NT2/D1 (cell line): ENCODE measurements at regions not wholly inside any gene's neighbourhood (a gene's known extent, or its start where the extent isn't known, plus 50 kb on each side); places are given as distances from the start of the nearest gene placed in this dataset.

Experiments used
- DNase-seq: peaks from one replicate; pipeline ENCODE4 v3.0.0-alpha.2; 2011; ENCODE audit warnings: low read depth, low spot score
- H3K27me3 ChIP-seq: 2 replicates; pipeline ENCODE4 v1.6.0; 2011; ENCODE audit warnings: mild to moderate bottlenecking; ENCODE audit not compliant: insufficient read length, insufficient read depth
- H3K36me3 ChIP-seq: 2 replicates; pipeline ENCODE4 v1.6.1; 2011; ENCODE audit warnings: mild to moderate bottlenecking, low read length, mixed read lengths; ENCODE audit not compliant: insufficient read depth, insufficient read length
- H3K4me1 ChIP-seq: 2 replicates; pipeline ENCODE4 v1.5.1; 2011; ENCODE audit not compliant: insufficient read depth, insufficient read length
- H3K4me3 ChIP-seq: 2 replicates; pipeline ENCODE4 v1.5.1; 2011; ENCODE audit warnings: low read depth; ENCODE audit not compliant: insufficient read length
- H3K9ac ChIP-seq: 2 replicates; pipeline ENCODE4 v1.6.0; 2011; ENCODE audit warnings: low read depth; ENCODE audit not compliant: insufficient read length
- H3K9me3 ChIP-seq: 2 replicates; pipeline ENCODE4 v1.5.1; 2011; ENCODE audit warnings: mild to moderate bottlenecking, low read length; ENCODE audit not compliant: insufficient read depth
- SUZ12 ChIP-seq: IDR thresholded peaks from 2 replicates; pipeline ENCODE4 v1.6.1; 2011; ENCODE audit not compliant: insufficient read length, insufficient read depth; ENCODE audit errors: extremely low read depth
- YY1 ChIP-seq: IDR thresholded peaks from 2 replicates; pipeline ENCODE4 v1.6.1; 2011; ENCODE audit not compliant: insufficient read length, insufficient read depth
- ZNF274 ChIP-seq: IDR thresholded peaks from 2 replicates; pipeline ENCODE4 v1.6.1; 2011; ENCODE audit warnings: mild to moderate bottlenecking, low read depth, low read length

DNA sequence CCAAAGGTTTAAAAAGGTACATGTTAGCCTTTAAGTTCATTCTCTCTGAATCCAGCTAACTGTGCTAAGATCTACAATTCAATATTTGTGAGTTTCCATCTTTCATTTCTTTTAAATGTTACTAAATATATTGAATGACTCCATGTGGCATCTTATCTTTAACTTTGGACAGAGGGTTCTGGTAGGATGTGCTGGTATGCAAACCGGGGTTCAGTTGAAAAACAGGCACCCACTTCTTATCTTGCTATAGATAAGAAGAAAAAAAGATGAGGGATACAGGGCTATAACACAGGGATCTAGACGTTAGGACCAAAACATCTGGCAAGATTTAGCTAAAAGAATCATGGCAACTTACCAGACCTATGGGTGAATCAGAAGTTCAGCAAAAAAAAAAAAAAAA is 538.3 kb downstream of the EDEM1 start:
- H3K9ac ChIP-seq, result no peak overlapping the region
- no peaks in the 10 kb centered on the region for H3K9me3 ChIP-seq
- no peaks in the 10 kb centered on the region for H3K27me3 ChIP-seq
- H3K4me3 ChIP-seq, result no peak overlapping the region
- TF ChIP-seq YY1 (no peak), SUZ12 (no peak), ZNF274 (no peak)
- H3K36me3 ChIP-seq, result no peaks in the 10 kb centered on the region
- H3K4me1 ChIP-seq, result no peaks in the 10 kb centered on the region
- DNase-seq, result no peak

DNA sequence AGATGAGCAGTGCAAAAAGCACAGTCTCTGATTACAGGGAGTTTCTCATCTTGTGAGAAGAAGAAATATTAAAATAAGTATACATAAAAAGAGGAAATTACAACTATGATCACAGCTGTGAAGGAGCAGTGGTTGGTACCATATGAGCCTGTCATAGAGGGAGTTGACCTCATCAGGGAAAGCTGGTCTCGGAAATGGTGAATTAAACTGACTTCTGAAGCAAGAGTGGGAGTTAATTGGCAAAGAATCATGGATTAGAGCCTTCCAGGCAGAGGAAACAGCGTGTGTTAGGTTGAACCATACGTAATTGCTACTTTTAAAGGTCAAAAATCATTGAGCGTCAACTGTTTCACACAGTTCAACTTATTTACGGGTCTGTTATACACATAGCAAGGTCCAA is 539.1 kb downstream of the EDEM1 start:
- Histone ChIP-seq H3K36me3 (no peaks in the 10 kb centered on the region), H3K4me3 (no peak overlapping the region), H3K4me1 (no peaks in the 10 kb centered on the region), H3K9ac (no peak overlapping the region), H3K9me3 (no peaks in the 10 kb centered on the region), H3K27me3 (no peaks in the 10 kb centered on the region)
- TF ChIP-seq SUZ12 (no peak), YY1 (no peak), ZNF274 (no peak)
- no peak for DNase-seq

DNA sequence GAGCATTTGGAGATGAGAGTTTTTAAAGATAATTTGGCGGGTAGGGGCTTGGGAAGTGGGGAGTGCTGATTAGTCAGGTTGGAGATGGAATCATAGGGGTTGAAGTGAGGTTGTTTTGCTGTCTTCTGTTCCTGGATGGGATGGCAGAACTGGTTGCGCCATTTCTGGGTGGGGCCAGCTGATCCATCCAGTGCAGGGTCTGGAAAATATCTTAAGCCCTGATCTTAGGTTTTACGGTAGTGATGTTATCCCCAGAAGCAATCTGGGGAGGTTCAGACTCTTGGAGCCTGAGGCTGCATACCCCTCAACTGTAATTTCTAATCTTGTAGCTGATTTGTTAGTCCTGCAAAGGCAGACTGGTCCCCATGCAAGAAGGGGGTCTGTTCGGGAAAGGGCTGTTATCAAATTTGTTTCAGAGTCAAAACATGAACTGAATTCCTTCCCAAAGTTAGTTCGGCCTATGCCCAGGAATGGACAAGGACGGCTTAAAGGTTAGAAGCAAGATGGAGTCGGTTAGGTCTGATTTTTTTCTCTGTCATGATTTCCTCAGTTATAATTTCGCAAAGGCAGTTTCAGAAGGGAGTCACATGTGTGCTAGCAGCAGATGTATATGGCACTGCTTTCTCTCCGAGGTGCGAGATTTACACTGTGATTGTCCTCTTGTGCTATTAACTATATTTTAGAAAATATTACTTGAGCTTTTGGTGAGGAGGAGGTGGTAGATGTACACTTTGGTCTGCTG is 540.4 kb downstream of the EDEM1 start:
- Histone ChIP-seq H3K36me3 (no peaks in the 10 kb centered on the region), H3K9ac (no peak overlapping the region), H3K27me3 (no peaks in the 10 kb centered on the region), H3K4me1 (no peaks in the 10 kb centered on the region), H3K9me3 (no peaks in the 10 kb centered on the region), H3K4me3 (no peak overlapping the region)
- no peak for TF ChIP-seq ZNF274
- TF ChIP-seq YY1, result no peak
- no peak for TF ChIP-seq SUZ12
- no peak for DNase-seq

DNA sequence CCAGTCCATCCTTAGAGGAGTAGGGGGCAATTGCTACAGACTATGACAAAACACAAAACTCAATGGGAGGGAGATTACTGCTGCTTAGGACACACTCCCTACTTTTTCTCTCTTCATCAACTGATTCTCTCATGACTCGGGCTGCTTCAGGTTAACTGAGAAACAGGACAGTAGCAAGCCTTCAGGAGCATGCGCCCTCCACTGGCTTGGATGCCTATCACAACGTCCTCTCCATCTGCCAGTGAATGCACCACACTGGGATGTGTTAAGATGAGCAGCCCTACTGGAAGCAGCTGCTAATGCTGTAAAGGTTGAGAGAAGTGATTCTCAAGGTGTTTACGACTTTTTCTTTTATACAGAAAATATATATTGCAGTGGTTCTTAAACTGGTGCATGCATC is 542.3 kb downstream of the EDEM1 start:
- Histone ChIP-seq H3K27me3 (no peaks in the 10 kb centered on the region), H3K4me3 (no peak overlapping the region), H3K4me1 (no peaks in the 10 kb centered on the region), H3K36me3 (no peaks in the 10 kb centered on the region), H3K9ac (no peak overlapping the region), H3K9me3 (no peaks in the 10 kb centered on the region)
- no peak for DNase-seq
- TF ChIP-seq YY1 (no peak), ZNF274 (no peak), SUZ12 (no peak)

DNA sequence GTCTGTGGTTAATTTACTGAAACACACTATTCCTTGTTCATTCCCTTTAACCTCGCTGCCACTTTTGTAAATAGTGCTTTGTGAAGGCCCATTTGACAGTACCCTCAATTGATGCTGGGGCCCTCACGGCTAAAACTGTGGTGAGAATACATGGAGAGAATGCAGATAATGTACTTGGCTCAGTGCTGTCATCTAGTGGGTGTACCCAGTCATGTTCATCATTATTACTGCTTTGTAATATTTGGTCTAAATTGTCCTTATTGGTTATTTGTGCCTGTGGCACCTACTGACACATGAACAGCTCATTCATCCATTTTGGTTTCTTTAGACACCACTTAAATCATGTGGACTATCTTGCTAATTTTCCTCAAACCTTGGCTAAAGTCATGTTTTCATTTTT is 543.6 kb downstream of the EDEM1 start:
- no peaks in the 10 kb centered on the region for H3K27me3 ChIP-seq
- no peaks in the 10 kb centered on the region for H3K36me3 ChIP-seq
- TF ChIP-seq YY1 (no peak), ZNF274 (no peak), SUZ12 (no peak)
- H3K9ac ChIP-seq, result no peak overlapping the region
- no peak overlapping the region for H3K4me3 ChIP-seq
- H3K9me3 ChIP-seq, result no peaks in the 10 kb centered on the region
- no peak for DNase-seq
- no peaks in the 10 kb centered on the region for H3K4me1 ChIP-seq

DNA sequence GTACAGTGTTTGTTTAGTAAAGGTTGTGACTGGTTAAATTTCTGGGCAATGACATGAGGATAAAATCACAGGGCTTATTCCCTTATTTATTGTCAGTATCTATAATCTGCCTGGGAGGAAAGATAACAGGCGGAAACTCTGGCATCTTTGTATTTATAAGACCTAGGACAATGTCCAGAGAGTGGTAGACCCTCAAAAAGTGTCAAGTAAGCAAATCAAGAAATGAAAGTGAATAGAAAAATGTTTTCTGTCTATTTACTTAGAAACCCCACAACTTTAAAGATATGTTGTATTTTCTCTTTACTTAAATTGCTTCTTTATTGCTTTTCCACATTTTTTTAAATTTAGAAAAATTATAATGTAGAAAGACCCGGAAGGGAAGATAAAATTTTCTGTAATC is 544.6 kb downstream of the EDEM1 start:
- Histone ChIP-seq H3K4me3 (no peak overlapping the region), H3K4me1 (no peaks in the 10 kb centered on the region), H3K36me3 (no peaks in the 10 kb centered on the region), H3K9ac (no peak overlapping the region), H3K9me3 (no peaks in the 10 kb centered on the region), H3K27me3 (no peaks in the 10 kb centered on the region)
- no peak for TF ChIP-seq ZNF274
- no peak for TF ChIP-seq YY1
- TF ChIP-seq SUZ12, result no peak
- DNase-seq, result no peak

DNA sequence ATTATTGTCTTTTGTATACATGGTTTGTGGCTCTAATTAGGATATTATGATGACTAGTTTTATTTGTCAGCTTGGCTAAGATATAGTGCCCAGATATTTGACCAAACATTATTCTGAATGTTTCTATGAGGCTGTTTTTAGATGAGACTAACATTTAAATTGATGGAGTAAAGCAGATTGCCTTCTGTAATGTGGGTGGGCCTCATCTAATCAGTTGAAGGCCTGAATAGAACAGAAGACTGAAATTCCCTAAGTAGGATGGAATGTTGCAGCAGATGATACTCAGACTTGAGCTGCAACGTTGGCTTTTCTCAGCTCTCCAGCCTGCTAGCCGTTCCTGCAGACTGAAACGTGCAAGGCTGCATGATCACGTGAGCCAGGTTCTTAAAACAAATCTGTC is 546.5 kb downstream of the EDEM1 start:
- Histone ChIP-seq H3K4me1 (no peaks in the 10 kb centered on the region), H3K36me3 (no peaks in the 10 kb centered on the region), H3K4me3 (no peak overlapping the region), H3K9ac (no peak overlapping the region), H3K9me3 (no peaks in the 10 kb centered on the region), H3K27me3 (no peaks in the 10 kb centered on the region)
- TF ChIP-seq YY1 (no peak), ZNF274 (no peak), SUZ12 (no peak)
- no peak for DNase-seq
